Effector CD8-positive, alpha-beta T cell (primary cell): ENCODE measurements at regions not wholly inside any gene's neighbourhood (a gene's known extent, or its start where the extent isn't known, plus 50 kb on each side); places are given as distances from the start of the nearest gene placed in this dataset.
"Not testable (repeated sequence)": the region's sequence is repeated elsewhere in the genome, so short reads cannot be mapped to it uniquely, and the experiment has no call there.

ENCODE experiments used
- DNase-seq: peaks from one replicate; lab custom pipeline; 2025; lab: John Stamatoyannopoulos, UW

- DNase-seq = not testable (repeated sequence)
These were observed 259.9 kb upstream of the TBL1XR1 start for GRCh38 chr3:177457204-177457603.

- DNase-seq = no peak
These were observed 262.1 kb upstream of the TBL1XR1 start for GRCh38 chr3:177459401-177459800.

GRCh38 chr3:177460047-177460446, 262.8 kb upstream of the TBL1XR1 start:
- DNase-seq = no peak

GRCh38 chr3:177461765-177462164, 264.5 kb upstream of the TBL1XR1 start:
- no peak for DNase-seq

- not testable (repeated sequence) for DNase-seq
These were observed 266.1 kb upstream of the TBL1XR1 start for GRCh38 chr3:177463341-177463740.

GRCh38 chr3:177463863-177464262, 266.6 kb upstream of the TBL1XR1 start:
- DNase-seq = no peak

- DNase-seq = no peak
These were observed 267.3 kb upstream of the TBL1XR1 start for GRCh38 chr3:177464392-177465256.

GRCh38 chr3:177465257-177465642, 268.0 kb upstream of the TBL1XR1 start:
- no peak for DNase-seq

- DNase-seq = no peak
These were observed 268.8 kb upstream of the TBL1XR1 start for GRCh38 chr3:177466074-177466473.

GRCh38 chr3:177466622-177467021, 269.3 kb upstream of the TBL1XR1 start:
- not testable (repeated sequence) for DNase-seq

- no peak for DNase-seq
These were observed 270.1 kb upstream of the TBL1XR1 start for GRCh38 chr3:177467247-177467985.

- no peak for DNase-seq
These were observed 271.0 kb upstream of the TBL1XR1 start for GRCh38 chr3:177468331-177468730.

GRCh38 chr3:177468816-177469215, 271.5 kb upstream of the TBL1XR1 start:
- DNase-seq = no peak

- DNase-seq = no peak
These were observed 271.9 kb upstream of the TBL1XR1 start for GRCh38 chr3:177469216-177469615.

GRCh38 chr3:177470197-177470941, 273.1 kb upstream of the TBL1XR1 start:
- no peak for DNase-seq

GRCh38 chr3:177471733-177472480, 274.6 kb upstream of the TBL1XR1 start:
- DNase-seq = no peak

GRCh38 chr3:177473184-177473583, 275.9 kb upstream of the TBL1XR1 start:
- no peak for DNase-seq

- no peak for DNase-seq
These were observed 276.6 kb upstream of the TBL1XR1 start for GRCh38 chr3:177473903-177474302.

- DNase-seq = no peak
These were observed 277.5 kb upstream of the TBL1XR1 start for GRCh38 chr3:177474652-177475355.

- DNase-seq = no peak
These were observed 278.0 kb upstream of the TBL1XR1 start for GRCh38 chr3:177475356-177475665.

- DNase-seq = no peak
These were observed 279.2 kb upstream of the TBL1XR1 start for GRCh38 chr3:177476495-177476894.
